GM10248 (cell line): ENCODE measurements at regions not wholly inside any gene's neighbourhood (a gene's known extent, or its start where the extent isn't known, plus 50 kb on each side); places are given as distances from the start of the nearest gene placed in this dataset.

Experiments
- CTCF ChIA-PET: fragments of 300-600 bp; sonication (Branson Sonifier 250); formaldehyde crosslinking; extraction: SDS; loops from one replicate; lab custom pipeline; 2021; ENCODE audit warnings: antibody characterized with exemption; lab: Yijun Ruan, JAX
- POLR2A ChIA-PET: fragments of 350-650 bp; sonication (Branson Sonifier 250); formaldehyde crosslinking; extraction: SDS; loops from one replicate; lab custom pipeline; 2020; ENCODE audit warnings: antibody characterized with exemption; lab: Yijun Ruan, JAX
- DNase-seq: peaks from one replicate; pipeline ENCODE4 v3.0.0; 2012; ENCODE audit errors: extremely low spot score
- CTCF ChIP-seq: IDR thresholded peaks from 2 replicates; pipeline ENCODE4 v1.5.1; 2012; ENCODE audit warnings: mild to moderate bottlenecking, low read depth; ENCODE audit errors: extremely low read depth, missing control alignments, control extremely low read depth

DNA sequence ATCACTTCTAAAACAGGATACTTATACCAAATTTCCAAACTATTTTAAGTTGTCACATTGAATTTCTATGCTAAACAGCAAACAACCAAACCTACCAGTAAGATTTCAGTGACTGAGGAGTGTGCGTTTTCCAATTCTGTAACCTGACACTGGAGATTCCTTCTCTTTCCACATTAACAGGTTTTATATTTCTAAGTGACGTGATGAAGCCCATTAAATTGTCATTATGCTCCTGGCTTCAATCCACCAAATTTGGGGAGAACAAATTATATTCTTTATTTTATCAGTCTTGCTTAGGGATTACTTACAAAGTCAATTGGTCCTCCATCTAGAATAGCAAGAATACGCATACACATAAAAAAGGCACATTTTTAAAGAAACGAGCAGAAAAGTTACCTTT lies 764.8 kb upstream of the NR2F2 start:
- ChIA-PET POLR2A (no interaction called here), CTCF (interaction anchor here (1.0 kb wide), 1 partner anchor 12 kb away, joined by 3 read pairs; no protein-coding TSS in a partner anchor)
- DNase-seq = no peak
- no peak for TF ChIP-seq CTCF

GRCh38 chr15:95567686-95568085 lies 762.8 kb upstream of the NR2F2 start:
- ChIA-PET POLR2A (no interaction called here), CTCF (no interaction called here)
- no peak for TF ChIP-seq CTCF
- DNase-seq = no peak

- ChIA-PET CTCF (no interaction called here), POLR2A (no interaction called here)
- DNase-seq = no peak
- TF ChIP-seq CTCF = no peak
Observed at GRCh38 chr15:95574053-95574452, 756.4 kb upstream of the NR2F2 start.

DNA sequence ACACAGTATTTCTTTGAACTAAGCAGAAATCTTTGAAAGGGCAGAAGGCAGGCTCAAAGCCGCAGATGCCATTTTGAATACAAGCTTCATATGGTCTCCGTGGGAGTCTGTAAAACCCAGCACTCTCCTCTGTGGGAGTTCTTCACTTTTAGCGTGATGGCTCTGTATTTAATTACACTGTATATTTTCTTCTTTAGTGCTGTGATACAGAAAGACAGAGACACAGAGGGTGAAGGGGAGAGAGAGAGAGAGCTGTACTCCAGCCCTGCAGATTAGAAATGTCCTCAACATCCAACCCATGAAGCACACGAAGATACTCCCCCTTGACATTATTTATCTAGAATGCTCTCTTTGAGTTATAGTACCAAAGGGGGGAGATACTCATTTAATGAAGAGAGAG lies 752.6 kb upstream of the NR2F2 start:
- ChIA-PET CTCF (no interaction called here), POLR2A (no interaction called here)
- no peak for TF ChIP-seq CTCF
- DNase-seq = no peak

GRCh38 chr15:95580121-95580520 lies 750.4 kb upstream of the NR2F2 start:
- ChIA-PET CTCF (no interaction called here), POLR2A (no interaction called here)
- TF ChIP-seq CTCF = no peak
- no peak for DNase-seq

DNA sequence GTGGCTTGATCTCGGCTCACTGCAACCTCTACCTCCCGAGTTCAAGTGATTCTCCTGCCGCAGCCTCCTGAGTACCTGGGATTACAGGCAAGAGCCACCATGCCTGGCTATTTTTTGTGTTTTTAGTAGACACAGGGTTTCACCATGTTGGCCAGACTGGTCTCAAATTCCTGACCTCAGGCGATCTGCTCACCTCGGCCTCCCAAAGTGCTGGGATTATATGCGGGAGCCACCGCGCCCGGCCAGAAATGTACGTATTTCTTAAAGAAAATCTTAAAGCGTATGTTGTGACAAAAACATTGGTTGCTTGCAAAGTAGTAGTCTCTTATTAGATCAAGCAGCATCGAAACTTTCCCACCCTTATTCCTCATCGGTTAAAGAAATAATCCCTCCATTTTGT lies 748.9 kb upstream of the NR2F2 start:
- POLR2A ChIA-PET = no interaction called here
- TF ChIP-seq CTCF = no peak
- CTCF ChIA-PET = no interaction called here
- DNase-seq = no peak

DNA sequence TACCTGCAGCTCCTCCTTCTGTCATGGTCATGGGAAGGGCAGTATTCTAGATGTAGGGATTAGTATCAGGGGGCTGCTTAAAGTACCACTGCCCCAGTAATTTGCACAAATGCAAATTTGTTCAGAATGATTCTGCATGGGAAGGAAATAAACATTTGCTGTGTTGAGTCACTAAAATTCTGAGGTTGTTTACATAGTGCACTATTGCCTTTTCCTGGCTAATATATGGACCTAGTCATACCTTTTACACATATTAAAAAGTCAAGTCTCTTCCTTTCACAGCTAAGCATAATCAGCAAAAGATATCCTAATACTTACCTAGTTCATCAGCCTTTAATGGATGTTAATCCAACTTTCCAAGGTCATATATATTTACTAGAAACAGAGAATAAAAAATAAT lies 746.4 kb upstream of the NR2F2 start:
- ChIA-PET CTCF (no interaction called here), POLR2A (no interaction called here)
- TF ChIP-seq CTCF = no peak
- DNase-seq = no peak
